CD4-positive, alpha-beta T cell treated with Interleukin-21 for 1 hour (primary cell): ENCODE measurements at regions not wholly inside any gene's neighbourhood (a gene's known extent, or its start where the extent isn't known, plus 50 kb on each side); places are given as distances from the start of the nearest gene placed in this dataset.

Experiments
- DNase-seq: peaks from one replicate; pipeline ENCODE4 v3.0.0-alpha.2; 2020

DNA sequence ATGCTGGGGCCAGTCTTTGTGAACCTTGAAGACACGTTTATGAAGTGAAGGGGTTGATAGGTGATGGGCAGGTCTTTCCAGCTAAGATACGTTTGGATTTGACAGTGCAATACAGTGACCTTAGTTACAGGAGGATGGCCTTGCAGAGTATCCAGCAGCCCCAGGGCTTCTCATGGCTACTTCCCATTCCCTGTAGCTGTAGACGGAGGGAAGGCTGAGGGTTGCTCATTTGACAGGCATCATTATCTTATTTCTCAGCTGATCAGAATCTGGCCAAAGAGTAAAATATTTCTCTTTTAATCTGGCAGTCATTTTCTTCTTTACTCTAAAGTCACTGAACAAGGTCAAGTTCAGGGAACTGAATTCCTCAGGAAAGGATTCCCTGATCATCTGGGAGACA is 85.1 kb upstream of the RMDN2 start:
- no peak for DNase-seq

- DNase-seq = no peak
Observed at GRCh38 chr2:37842732-37843440, 82.2 kb upstream of the RMDN2 start.

GRCh38 chr2:37843556-37843955 is 81.5 kb upstream of the RMDN2 start:
- DNase-seq = no peak

DNA sequence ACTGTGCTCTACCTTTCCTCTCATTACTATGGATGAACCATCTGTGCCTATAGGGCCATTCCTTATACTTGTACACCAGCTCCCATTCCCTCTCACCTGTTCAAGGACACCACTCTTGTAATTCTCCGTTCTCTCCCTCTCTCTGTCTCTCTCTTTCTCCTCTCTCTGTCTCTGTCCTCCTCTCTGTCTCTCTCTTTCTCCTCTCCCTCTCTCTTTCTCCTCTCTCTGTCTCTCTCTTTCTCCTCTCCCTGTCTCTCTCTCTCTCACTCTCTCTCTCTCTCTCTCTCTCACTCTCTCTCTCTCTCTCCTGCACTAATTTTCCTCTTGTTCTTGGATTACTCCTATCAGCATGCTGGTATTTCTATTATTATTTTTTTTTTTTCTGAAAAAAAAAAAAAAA is 78.9 kb upstream of the RMDN2 start:
- no peak for DNase-seq

- DNase-seq = no peak
Observed at GRCh38 chr2:37847792-37848191, 77.3 kb upstream of the RMDN2 start.

- no peak for DNase-seq
Observed at GRCh38 chr2:37848451-37848850, 76.6 kb upstream of the RMDN2 start.

DNA sequence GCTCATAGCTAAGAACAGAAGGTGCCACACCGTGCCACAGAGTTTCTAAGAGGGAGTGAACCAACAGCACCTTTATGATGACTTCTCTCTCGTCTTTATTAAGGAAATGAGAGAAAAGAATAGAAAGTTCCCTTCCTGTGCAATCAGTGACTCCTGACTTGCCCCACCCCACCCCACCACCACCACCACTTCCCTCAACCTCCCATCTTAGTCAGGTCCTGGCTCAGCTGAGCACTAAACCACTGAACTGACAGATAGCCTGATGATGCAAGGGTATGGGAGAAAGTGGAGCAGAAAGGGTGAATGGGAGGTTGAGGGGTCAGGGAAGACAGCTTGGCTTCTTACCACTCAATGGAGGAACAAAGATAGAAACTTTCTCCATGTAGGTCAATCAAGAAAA is 75.2 kb upstream of the RMDN2 start:
- no peak for DNase-seq

DNA sequence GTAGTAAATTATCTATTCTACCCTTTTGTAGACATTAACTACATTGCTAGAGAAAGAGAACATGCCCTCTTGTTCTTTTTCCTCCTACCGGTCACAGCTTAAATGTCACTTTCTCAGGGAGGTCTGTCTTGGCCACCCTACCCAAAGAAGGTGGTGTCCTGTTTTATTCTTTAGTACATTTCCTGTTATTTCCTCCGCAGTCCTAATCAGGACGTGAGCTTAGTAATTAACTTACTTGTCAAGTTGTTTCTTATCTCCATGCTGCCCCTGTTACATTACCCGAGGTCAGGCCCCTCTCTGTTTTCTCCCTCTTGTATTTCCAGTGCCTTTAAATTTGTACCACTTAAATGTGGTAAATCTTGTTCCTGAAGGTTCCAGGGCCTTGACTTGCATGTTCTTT is 73.7 kb upstream of the RMDN2 start:
- DNase-seq = peak; percentile 19

DNA sequence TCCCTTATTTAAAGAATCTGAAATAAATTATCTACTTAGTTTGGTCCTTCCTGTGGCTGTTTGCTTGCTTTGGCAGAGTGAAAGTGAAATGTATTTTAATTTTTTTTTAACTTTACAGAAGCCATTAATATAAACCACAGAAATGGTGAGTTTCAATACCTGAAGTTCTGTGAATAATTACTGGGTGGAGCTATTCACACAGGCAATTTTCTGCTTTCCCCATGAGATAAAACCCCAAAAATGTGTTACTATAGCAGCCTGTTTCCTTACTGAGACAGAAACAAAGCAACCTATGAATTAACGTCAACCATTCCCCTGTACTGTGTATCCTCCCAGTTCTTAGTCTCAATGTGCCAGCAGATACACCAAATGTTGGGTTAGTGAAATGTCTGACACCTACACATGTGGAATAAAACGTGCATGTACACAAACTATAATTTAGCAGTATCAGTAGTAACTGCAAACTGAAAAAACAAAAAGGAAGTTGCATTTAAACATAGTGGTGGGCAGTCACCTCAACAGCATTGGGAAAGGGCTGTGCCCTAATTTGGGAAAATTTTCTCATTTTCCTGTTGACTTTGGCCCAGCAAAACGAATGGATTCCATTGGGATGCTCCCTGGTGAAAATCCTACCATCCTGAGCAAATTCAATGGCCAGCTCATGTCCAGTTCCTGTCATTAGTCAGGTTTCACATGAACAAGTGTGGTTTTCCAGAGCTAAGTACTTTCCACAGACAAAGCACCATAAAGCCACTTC is 73.1 kb upstream of the RMDN2 start:
- DNase-seq = peak; percentile 51

- DNase-seq = no peak
Observed at GRCh38 chr2:37852585-37853014, 72.5 kb upstream of the RMDN2 start.

DNA sequence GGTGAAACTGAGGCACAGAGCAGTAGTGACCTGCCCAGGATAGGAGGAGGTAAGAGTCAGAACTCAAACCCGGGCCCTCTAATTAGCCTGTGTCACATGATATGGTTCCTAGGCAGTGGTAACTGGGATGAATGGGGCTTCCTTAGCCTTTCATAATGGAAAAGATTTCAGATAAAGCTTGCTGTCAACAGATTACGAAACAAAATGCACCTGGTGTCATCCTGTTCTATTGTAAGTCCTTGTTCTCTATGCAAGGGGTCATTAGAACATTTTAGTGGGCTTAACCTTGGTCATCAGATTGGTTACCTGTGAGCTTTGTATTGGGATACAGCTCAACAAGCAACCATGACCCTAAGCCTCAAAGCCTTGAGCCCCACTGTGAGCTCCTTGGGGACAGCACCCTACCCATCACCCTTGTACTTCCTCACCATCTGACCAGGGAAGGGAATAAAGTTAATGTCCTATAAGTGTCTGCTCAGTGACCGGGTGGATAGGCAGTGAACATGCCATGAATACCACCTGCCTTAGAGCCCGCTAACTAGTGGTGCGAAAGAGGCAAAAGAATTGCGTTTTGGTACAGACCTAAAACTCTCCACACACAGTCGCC is 70.3 kb upstream of the RMDN2 start:
- no peak for DNase-seq

- peak; percentile 19 for DNase-seq
Observed at GRCh38 chr2:37855283-37856041, 69.6 kb upstream of the RMDN2 start.

DNA sequence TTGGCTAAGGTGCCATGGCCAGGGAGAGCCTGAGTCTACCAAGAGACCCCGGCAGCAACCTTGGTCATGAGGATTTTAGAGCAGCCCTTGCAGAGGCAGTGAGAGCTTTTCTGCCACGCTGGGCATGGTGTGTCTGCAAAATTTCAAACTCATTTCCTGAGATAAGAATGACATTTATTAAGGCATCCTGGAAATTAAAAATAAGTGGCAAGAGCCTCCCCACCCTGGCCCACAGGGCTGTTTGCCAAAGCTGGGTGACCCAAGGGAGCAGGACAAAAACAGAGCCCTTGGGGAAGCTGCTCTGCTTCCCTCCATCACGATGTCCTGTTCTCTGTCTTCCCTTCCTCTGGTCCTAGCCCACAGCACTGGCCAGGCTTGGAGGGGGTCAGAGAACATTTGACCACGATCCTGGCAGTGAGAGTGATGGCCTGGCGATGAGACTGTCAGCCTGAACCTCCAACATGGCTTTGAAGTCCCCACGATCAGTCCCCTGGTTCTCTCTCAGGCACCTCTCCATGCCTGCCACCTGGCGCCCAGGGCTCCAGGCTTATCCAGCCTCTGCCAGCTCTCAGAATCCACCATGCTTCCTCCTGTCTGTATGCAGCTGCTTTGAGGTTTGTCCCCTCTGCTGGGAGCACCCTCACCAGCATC is 68.9 kb upstream of the RMDN2 start:
- no peak for DNase-seq

DNA sequence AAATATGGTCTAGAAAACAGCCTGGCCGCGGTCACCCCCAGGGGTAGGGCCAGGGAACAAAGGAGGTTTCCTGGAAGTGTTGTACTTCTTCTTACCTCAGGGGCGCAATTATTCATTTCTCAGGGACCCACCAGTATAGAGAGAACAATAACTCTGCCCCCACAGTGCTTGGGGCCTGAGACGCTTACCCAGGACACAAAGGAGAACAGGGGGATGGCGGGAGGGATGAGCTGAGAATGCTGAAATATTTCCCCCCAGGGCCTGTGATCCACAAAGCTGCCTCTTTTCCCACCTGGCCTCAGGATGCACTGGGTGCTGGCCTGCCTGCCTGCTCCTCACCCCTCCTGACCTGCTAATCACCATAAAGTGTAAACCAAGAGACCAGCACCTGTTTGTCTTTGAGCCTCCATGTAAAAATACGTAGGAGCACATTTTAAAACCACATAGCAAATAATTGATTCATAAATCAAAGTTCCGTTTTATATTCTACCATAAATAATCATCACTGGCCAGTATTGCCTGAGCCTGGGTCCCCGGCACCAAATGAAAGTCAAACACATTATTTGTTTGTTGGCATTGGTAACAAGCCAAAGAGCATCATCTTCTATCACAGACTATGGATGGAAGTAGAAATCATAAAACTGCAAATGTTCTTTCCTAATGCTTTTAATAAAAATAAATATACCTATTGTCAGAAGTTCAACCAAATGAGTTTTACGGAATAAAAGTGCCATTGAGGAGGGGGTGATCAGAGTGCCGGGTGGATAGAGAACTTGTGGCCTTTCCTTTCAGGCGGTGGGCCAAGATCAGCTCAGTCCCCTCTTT is 67.3 kb upstream of the RMDN2 start:
- DNase-seq = no peak

DNA sequence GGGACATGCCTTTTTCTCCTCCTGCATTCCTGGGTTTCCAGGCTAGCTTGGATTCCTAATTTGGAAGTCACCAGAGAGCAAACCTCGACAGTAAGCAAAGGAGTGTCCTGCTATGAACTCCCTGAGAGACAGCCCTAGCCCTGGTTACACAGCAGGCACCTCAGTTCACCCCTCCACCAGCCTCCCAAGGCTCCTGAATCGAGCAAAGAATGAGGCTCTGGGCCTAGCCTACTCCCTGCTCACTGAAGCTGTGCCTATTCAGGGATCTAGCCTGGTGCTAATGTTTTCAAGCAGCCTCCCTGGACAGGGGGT is 66.7 kb upstream of the RMDN2 start:
- DNase-seq = no peak

GRCh38 chr2:37858725-37859267 is 66.3 kb upstream of the RMDN2 start:
- DNase-seq = no peak

- DNase-seq = no peak
Observed at GRCh38 chr2:37862620-37863019, 62.5 kb upstream of the RMDN2 start.

DNA sequence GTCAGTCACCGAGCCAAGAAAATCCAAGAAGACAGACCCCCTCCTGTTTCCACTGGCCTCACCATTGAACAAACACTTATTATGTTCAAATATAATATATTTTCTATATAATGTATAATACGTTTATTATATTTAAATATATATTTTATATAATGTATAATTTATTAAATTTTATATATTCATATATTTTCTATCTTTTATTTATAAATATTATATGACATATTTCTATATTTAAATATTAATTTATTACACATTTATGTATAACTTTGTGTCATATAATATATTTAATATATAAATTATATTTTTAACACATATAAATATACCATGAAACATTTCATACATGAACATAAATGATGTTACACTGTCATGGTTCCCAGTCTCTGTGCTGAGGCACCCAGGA is 60.9 kb upstream of the RMDN2 start:
- DNase-seq = no peak

- DNase-seq = no peak
Observed at GRCh38 chr2:37865640-37866039, 59.4 kb upstream of the RMDN2 start.

GRCh38 chr2:37866171-37866934 is 58.7 kb upstream of the RMDN2 start:
- DNase-seq = no peak

GRCh38 chr2:37867166-37867565 is 57.9 kb upstream of the RMDN2 start:
- no peak for DNase-seq
